NCI-H2107 treated with DMSO at 0.1 percent for 48 hours (cell line): ENCODE measurements at regions not wholly inside any gene's neighbourhood (a gene's known extent, or its start where the extent isn't known, plus 50 kb on each side); places are given as distances from the start of the nearest gene placed in this dataset.

Source experiments
- DNase-seq: peaks from one replicate; lab custom pipeline; 2025; ENCODE audit not compliant: unreplicated experiment; lab: John Stamatoyannopoulos, UW

DNA sequence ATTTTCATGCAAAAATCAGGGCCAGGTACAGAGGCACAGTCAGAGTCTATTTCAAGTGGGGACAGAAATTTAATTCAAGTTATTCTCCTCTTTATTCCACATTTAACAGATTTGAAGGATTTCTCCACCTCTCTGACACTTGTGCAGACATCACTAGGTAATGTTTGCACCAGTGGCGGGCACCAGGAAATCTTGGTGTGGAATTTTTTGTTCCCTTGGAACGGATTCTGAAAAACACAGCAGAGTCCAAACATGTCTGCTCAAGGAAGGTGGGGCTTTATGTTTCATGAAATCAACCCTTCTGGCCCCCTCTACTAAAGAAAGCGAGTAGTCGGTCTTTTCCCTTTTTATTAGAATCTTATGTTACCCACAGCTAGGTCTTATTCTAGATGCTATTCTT lies 271.2 kb upstream of the MDFIC2 start:
- DNase-seq: no peak

DNA sequence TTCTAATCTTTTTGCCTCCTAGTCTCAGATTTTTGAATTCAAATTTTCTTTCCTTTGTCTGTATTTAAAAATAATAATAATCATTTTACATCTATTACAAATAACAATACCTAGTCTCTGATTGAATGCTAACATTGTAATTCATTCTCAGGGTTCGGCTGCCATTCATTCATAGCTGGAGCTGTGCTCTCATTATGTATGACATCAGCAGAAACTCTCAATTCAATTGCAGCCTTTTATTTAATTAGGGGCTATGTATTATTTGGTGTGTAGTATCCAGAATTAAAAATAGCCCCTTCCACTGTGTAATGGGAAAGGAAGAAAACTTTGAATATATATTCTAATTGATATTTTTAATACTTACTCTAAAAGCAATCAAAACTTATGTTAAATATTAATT lies 270.4 kb upstream of the MDFIC2 start:
- DNase-seq: no peak

DNA sequence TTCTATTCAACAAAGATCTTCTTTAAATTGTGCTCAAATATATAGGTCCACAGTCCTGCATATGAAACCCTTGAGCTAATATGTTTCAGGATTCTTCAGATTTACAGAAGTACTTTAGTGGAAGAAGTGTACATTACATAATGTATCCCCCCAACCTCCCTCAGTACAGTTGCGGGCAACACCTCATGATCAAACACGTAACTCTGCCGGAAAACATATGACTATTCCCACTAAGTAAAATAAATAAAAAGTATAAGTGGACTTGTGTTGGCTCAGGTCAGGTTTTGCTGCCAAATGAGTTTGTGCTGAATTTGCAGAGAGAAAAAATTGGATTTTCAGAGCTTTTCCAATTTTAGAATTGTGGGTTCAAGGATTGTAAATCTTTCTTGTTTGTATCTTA lies 267.6 kb upstream of the MDFIC2 start:
- DNase-seq: no peak

DNA sequence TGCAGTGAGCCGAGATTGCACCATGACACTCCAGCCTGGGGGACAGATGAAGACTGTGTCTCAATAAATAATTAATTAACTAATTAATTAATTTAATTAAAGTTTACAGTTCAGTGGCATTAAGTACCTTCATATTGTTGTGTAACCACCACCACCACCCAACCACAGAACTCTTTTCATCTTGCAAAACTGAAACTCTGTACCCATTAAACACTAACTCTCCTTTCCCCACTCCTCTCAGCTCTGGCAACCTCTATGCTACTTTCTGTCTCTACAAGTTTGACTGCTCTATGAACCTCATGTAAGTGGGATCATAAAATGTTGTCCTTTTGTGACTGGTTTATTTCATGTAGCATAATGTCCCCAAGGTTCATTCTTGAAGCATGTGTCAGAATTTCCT lies 259.3 kb upstream of the MDFIC2 start:
- no peak for DNase-seq

DNA sequence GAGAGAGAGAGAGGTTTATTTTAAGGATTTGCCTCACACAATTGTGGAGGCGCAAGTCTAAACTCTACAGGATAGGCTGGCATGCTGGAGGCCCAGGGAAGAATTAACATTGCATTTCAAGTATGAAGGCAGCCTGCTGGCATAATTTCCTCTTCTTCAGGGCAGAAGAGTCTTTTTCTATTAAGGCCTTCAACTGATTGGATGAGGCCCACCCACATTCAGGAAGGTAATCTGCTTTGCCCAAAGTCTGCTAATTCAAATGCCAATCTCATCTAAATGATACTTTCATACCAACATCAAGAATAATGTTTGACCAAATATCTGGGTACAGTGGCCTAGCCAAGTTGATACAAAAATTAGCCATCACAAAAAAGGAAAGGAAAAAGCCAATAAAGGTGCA lies 258.1 kb upstream of the MDFIC2 start:
- no peak for DNase-seq

DNA sequence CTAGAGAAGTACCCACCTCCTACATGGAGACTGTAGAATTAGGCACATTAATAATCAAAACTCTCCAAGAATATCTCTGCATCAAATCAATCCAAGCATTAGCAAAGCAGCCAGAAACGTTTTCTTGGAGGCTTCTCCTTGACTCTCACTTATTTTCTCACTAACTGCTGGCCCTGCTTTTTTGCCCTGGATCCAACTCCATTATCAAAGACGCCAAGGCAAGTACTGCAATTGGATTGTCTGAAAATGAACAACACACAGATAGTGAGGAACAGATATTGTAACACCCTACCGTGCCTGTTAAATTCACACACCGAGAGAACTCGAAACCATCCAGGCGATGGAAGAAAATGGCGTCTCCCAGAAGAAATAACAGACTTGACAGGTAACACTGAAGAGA lies 256.2 kb upstream of the MDFIC2 start:
- no peak for DNase-seq

DNA sequence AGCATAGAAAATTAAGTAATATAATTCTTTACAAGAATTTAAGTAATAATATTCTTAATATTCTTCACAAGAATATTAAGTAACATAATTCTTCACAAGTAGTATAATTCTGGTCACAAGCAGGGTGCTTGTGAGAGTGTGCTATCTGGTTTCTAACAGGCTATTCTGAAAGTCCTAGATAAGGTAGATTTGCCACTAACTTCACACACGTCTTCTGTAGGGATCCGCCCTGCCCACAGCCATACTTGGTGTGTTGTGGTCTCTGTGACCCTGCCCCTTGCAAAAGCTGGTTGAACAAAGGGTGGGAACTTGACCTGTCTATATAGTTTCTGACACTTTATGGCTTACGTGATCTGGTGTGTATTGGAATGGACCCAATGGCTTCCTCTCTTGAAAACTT lies 253.4 kb upstream of the MDFIC2 start:
- DNase-seq: no peak

DNA sequence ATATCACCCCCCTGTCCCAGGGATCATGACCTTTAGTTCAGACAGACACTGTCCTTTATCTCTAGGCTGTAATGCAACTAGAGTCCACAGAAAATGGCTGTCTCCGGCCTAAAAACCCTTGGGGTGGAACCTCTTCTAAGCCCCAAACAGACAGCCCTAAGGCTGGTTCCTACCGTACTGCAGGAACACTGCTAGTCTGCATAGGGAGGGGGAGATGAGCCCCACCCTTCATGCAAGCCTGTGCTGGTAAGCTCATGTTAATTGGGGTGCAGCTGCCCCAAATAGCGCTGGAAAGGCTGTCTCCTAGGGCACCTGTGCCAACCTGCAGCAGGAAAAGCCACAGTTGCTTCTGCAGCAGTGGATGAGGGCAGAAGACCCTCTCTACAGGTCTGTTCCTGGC lies 252.1 kb upstream of the MDFIC2 start:
- no peak for DNase-seq

DNA sequence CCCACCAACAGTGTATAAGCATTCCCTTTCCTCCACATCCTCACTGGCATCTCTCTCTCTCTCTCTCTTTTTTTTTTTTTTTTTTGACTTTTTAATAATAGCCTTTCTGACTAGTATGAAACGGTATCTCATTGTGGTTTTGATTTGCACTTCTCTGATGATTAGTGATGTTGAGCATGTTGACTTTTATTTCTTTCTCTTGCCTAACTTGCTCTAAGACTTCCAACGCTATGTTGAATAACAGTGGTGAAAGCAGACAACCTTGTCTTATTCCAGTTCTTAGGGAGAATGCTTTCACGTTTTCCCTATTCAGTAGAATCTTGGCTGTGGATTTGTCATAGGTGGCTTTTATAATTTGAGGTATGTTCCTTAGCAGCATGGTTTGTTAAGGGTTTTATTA lies 249.4 kb upstream of the MDFIC2 start:
- DNase-seq: no peak

DNA sequence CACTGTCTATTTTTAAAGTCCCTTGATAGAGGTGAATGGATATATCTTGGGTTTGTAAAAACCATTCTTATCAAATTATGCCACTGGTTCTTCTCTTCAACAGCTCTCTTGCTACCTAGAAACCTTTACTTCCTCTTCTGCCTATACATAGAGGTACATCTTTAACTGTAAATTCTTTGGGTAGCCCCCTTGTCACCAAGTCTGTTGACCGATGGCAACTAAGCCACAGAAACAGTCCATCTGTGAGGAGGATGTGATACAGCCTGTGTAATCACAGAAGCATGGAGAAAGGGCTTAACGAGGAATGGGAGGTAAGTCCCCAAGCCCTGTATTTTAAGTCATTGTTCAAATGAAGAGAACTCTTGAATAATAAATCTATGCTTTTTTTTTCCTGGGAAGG lies 246.5 kb upstream of the MDFIC2 start:
- DNase-seq: no peak

DNA sequence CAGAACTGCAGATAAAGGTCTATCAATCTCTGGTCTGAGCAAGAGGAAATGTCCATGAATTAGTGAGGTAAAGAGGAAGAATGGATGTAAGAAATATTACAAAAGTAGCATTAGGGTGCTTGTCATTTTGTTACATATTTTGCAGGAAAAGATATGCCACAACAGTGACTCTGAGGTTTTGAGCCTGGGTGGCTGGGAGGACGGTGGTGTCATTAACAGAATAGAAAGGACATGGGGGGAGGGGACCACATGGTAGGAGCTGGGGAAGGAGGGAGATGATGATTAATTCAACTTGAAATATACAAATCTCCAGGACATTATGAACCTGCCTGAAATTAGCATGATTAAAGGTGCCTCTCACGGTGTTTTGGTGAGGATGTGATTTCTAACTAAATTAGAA lies 245.5 kb upstream of the MDFIC2 start:
- no peak for DNase-seq

DNA sequence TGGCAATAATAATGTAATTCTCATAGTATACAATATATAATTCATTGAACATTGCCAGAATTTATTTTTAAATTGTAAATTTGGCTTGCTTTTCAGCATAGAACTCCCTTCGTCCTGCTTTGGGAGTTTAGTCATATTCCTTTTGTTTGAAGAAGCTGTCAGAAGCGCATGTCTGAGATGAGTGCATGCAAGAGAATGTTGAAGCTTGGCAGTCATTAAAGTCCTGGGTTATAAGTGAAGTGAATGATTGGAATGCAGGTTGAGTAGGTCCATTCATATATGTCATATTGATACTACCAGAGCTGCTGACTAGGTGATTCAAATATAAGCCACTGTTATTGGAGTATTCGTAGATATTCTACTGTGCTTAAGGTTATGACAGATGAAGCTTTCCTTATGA lies 243.6 kb upstream of the MDFIC2 start:
- DNase-seq: no peak

DNA sequence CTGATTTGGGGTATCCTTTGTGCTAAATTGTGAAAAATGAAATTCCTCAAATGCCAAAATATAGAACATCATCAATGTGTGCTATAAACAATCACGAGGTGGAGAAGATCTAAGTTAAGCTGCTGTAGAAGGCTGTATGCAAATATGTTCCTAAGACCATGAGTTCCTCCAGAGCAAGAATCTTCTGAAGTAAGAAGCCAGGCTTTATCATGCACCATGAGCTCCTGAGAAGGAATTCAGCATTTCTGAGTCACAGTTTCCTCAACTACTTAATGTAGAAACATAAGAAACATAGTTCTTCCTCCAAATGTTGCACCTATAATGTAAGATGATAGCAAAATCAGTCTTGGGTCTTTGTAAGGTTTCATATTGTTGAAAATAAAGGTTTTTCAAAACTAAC lies 241.7 kb upstream of the MDFIC2 start:
- DNase-seq: no peak

DNA sequence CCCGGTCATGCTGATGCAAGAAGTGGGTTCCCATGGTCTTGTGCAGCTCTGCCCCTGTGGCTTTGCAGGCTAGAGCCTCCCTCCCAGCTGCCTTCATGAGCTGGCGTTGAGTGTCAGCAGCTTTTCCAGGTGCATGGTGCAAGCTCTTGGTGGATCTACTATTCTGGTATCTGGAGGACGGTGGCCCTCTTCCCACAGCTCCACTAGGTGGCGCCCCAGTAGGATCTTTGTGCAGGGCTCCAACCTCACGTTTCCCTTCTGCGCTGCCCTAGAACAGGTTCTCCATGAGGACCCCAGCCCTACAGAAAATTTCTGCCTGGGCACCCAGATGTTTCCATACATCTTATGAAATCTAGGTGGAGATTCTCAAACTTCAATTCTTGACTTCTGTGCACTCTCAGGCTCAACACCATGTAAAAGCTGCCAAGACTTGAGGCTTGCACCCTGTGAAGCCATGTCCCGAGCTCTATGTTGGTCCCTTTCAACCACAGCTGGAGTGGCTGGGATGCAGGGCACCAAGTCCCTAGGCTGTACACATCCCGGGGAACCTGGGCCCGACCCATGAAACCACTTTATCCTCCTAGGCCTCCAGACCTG lies 238.4 kb upstream of the MDFIC2 start:
- no peak for DNase-seq

DNA sequence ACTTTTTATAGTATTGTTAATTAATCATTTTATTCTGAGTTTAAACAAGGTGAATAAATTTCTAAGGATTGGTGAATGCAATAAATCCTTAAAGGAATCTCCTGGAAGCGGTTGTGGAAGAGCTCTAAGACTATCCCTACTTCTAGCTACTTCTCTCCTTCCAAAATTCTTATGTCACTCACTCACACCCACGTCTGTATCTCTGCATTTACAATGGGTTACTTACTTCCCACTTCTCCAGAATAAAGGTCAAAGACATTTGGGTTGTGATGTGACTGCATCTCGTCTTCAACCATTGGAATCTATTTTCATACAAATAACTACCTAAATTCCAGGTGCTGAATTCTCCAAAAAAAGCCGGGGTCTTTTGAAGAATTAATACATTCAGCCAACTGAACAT lies 234.2 kb upstream of the MDFIC2 start:
- DNase-seq: no peak

DNA sequence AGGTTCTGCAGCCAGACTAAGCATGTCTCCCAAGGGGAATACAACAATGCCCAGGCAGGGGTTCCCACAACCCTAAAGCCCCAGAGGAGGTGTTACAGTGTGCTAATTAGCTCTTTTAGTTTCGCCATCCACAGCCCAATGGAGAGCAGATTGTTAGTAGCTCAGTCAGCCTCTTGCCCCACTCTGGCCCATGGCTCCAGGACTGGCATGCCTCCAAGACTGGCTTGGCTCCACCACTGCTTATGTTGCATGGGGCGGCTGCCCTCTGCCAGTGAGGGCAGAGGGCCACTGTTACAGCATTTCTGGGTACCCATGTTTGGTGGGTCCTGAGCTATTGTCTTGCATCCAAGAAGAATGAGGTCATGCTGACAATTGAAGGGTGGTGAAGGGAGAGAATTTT lies 231.1 kb upstream of the MDFIC2 start:
- no peak for DNase-seq

DNA sequence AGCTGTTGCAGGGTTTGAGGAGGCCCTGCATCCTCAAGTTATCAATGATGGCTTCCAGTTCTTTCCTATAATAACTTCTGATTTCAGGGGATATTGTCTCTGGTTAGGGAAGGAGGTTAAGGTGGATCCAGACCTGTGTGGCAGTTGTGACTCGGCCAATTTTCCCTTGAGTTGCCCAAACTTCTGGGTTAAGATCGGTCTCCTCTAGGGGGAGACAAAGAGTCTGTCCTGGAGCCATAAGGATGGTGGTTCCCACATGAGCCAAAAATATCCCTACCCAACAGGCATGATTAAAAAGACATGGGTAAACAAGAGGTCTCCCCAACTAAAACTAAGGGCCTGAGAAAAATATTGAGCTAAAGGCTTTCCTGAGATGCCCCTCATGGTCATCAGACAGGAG lies 227.5 kb upstream of the MDFIC2 start:
- no peak for DNase-seq

DNA sequence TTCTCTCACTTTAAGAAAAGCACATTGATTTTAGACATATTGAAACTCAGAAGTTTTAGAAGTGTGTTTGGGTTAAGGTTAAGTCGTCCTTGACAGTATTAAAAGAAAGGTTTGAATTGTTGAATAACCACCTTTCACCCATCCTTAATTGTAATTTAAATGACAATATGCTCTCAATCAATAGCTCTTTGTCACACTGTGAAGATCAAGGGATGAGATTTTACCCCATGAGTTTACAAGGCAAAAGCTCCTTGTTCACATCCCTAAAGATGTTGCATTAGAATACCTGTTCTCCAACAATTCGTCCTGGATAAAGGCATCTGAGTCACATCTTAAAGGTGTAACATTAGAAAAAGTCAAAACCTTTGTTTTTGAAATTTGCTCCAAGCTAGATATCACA lies 220.4 kb upstream of the MDFIC2 start:
- DNase-seq: no peak

DNA sequence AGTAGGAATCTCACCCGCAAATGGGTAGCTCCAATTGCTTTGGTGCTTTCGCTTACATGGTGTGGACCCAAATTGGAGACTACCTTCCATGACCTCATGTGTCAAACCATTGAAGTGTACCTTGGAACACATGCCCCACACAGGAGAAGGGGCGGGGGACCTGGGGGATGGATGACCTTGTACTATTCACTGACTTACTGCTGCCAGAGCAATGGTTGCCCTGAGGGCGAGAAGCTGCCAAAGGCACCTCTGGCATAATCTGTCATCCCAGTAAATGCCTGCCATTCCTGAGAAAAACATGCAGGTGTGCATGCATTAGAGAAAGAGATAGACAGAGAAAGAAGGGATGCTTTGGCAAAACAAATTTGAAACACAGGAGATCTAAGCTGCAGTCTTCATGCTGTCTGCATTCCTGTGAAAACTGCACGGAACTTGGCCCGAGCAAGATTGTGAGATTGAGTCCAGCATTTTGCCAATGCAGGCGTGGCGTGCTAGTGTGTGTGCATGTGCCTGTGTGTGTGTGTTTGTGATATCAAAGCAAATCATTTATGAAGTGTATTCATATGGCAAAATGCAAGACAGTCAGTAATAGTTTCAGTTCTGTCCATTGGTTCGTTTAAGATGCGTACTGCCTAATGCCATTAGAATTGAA lies 219.5 kb upstream of the MDFIC2 start:
- DNase-seq: no peak

DNA sequence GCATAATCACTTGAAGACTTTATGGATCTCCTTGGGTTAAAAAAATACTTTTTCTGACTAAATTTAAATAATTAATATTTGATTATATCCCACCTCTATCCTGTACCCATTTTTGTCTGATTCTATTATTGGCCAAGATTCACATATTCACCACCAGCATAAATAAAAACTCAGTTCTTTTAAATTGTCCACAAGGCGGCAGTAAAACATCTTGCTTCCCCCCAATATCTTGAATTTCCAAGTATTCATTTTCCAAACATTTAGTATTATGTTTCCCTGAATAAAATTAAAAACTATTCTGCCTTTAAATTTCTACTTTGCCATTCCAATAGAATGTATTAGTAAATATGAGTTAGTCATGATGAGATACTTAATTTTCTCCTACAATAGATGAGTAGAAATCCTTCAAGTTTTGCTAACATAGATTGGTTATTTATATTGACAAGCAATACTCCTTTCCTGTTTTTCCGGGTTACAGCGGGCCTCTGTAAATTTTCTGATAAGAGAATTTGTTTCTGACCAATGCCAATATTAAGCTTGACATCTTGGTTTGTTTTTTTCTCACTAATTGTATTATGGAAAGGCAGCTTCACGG lies 218.7 kb upstream of the MDFIC2 start:
- DNase-seq: no peak

DNA sequence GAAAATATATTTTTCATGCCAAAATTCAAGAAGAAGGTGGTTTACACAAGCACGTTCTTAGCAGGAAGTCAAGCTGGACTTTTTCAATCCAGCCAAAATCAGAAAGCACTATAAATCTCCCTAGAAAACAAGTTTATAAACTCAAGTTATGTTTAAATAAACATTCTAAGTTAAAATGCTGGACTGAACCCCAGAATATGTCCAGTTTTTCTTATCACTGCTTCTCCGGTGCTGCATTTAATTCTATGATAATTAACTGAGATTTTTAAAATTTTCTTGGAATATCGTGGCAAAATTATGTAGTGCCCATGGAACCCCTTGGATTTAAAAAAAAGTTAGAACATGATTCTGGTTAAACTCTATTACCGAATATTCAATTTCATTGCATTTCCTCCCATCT lies 218.2 kb upstream of the MDFIC2 start:
- no peak for DNase-seq

DNA sequence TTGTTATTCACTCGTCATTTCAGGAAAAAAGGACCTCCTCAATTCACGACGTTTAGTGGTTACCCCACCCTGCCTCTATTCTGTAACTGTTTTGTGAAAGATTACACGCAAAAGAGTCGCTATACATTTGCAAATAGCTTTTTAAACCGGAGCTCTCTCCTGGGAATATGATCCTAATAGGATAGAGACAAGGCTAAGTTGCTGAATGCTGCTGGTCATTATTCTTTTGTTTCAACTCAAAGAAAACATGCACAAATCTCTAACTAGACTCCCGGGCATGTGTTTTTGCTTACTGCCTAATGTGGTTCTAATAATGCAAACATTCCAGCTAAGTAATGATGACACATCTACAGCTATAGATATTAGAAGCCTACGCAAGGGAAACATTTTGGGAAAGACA lies 214.6 kb upstream of the MDFIC2 start:
- DNase-seq: no peak
